SK-N-SH treated with all-trans-retinoic acid at 6 μM for 48 hours (cell line): ENCODE measurements at regions not wholly inside any gene's neighbourhood (a gene's known extent, or its start where the extent isn't known, plus 50 kb on each side); places are given as distances from the start of the nearest gene placed in this dataset.

Experiments used
- BACH2 ChIP-seq: fragments of 250-450 bp; sonication (Bioruptor Pico); IDR thresholded peaks from 2 replicates; pipeline ENCODE4 v1.9.0; 2021; ENCODE audit warnings: mild to moderate bottlenecking, borderline replicate concordance
- CSDC2 ChIP-seq: fragments of 250-450 bp; sonication (Bioruptor Pico); IDR thresholded peaks from 2 replicates; pipeline ENCODE4 v1.5.0; 2020; ENCODE audit warnings: mild to moderate bottlenecking, moderate library complexity
- TCF4 ChIP-seq: fragments of 250-450 bp; sonication (Bioruptor Pico); IDR thresholded peaks from 2 replicates; pipeline ENCODE4 v1.8.0; 2021; ENCODE audit warnings: mild to moderate bottlenecking, moderate library complexity, borderline replicate concordance
- ZFP3 ChIP-seq: fragments of 250-450 bp; sonication (Bioruptor Pico); IDR thresholded peaks from 2 replicates; pipeline ENCODE4 v1.5.0; 2020; ENCODE audit warnings: mild to moderate bottlenecking, moderate library complexity
- ZFP30 ChIP-seq: fragments of 450-650 bp; formaldehyde crosslinking; IDR thresholded peaks from 2 replicates; pipeline ENCODE4 v1.5.0; 2022; ENCODE audit warnings: mild to moderate bottlenecking, moderate library complexity
- ZNF70 ChIP-seq: fragments of 450-650 bp; formaldehyde crosslinking; IDR thresholded peaks from 2 replicates; pipeline ENCODE4 v1.5.0; 2020; ENCODE audit warnings: mild to moderate bottlenecking, moderate library complexity

- TF ChIP-seq ZFP3 (CRISPR knock-in tag) (no peak), ZNF70 (CRISPR knock-in tag) (no peak), BACH2 (CRISPR knock-in tag) (no peak), ZFP30 (CRISPR knock-in tag) (no peak), CSDC2 (CRISPR knock-in tag) (no peak), TCF4 (no peak)
Measured at GRCh38 chr12:47318963-47319362, 239.2 kb upstream of the AMIGO2 start.
